SK-N-SH (cell line): ENCODE measurements at regions not wholly inside any gene's neighbourhood (a gene's known extent, or its start where the extent isn't known, plus 50 kb on each side); places are given as distances from the start of the nearest gene placed in this dataset.

ENCODE experiments used
- CTCF ChIA-PET: fragments of 300-600, 350-600 bp; formaldehyde crosslinking; extraction: SDS; loops from one replicate; lab custom pipeline; 2021; lab: Yijun Ruan, JAX
- POLR2A ChIA-PET: fragments of 350-600 bp; sonication (Branson Sonifier 250); formaldehyde crosslinking; extraction: SDS; loops from one replicate; lab custom pipeline; 2020; ENCODE audit warnings: antibody characterized with exemption, inconsistent platforms; lab: Yijun Ruan, JAX
- DNase-seq: peaks from one replicate; pipeline ENCODE4 v3.0.0; 2012
- H2AFZ ChIP-seq: fragments of 200-600 bp; sonication (generic); 2 replicates; pipeline ENCODE4 v1.8.1; 2016; ENCODE audit warnings: antibody characterized with exemption, mild to moderate bottlenecking, low read depth
- H3F3A ChIP-seq: fragments of 200-600 bp; sonication (generic); replicated peaks from 2 replicates; pipeline ENCODE3; 2016; ENCODE audit warnings: antibody characterized with exemption, mild to moderate bottlenecking; ENCODE audit not compliant: insufficient read depth
- H3K27ac ChIP-seq, 2 experiments: fragments of 200-500 bp in 1 of 2; fragments of 200-600 bp in 1 of 2; sonication (Bioruptor generic) in 1 of 2; sonication (generic), shearing (Covaris generic) in 1 of 2; 2 replicates each; pipeline versions ENCODE4 v1.5.1 to v1.6.1; 2014 to 2016; ENCODE audit warnings: low read depth in 2 of 2, inconsistent platforms in 1 of 2, low read length in 1 of 2, mild to moderate bottlenecking in 1 of 2, mixed read lengths in 1 of 2
- H3K27me3 ChIP-seq: fragments of 200-600 bp; sonication (generic), shearing (Covaris generic); 2 replicates; pipeline ENCODE4 v1.6.1; 2016; ENCODE audit warnings: mixed run types; ENCODE audit not compliant: insufficient read depth
- H3K36me3 ChIP-seq, 2 experiments: fragments of 200-500 bp in 1 of 2; fragments of 200-600 bp in 1 of 2; sonication (Bioruptor generic) in 1 of 2; sonication (generic) in 1 of 2; replicated peaks in 1 of 2; 2 replicates each; pipeline versions ENCODE3 to v1.5.1; 2014 to 2016; ENCODE audit warnings: low read length in 1 of 2, mild to moderate bottlenecking in 1 of 2; ENCODE audit not compliant: insufficient read depth in 2 of 2, control insufficient read depth in 1 of 2
- H3K4me1 ChIP-seq, 2 experiments: fragments of 200-500 bp in 1 of 2; fragments of 200-600 bp in 1 of 2; sonication (Bioruptor generic) in 1 of 2; sonication (generic), shearing (Covaris generic) in 1 of 2; 2 replicates each; pipeline versions ENCODE4 v1.5.1 to v1.6.1; 2014 to 2016; ENCODE audit warnings: low read depth in 1 of 2, low read length in 1 of 2, mixed run types in 1 of 2; ENCODE audit not compliant: insufficient read depth in 2 of 2, control insufficient read depth in 1 of 2
- H3K4me2 ChIP-seq: fragments of 200-600 bp; sonication (generic), shearing (Covaris generic); 2 replicates; pipeline ENCODE4 v1.6.1; 2017; ENCODE audit warnings: mixed run types
- H3K4me3 ChIP-seq, 2 experiments: fragments of 200-500 bp in 1 of 2; fragments of 200-600 bp in 1 of 2; sonication (Bioruptor generic) in 1 of 2; sonication (generic), shearing (Covaris generic) in 1 of 2; 2 replicates each; pipeline versions ENCODE4 v1.5.1 to v1.8.1; 2014 to 2016; ENCODE audit warnings: low read depth in 2 of 2, inconsistent platforms in 1 of 2, low read length in 1 of 2, mild to moderate bottlenecking in 1 of 2, mixed read lengths in 1 of 2, moderate library complexity in 1 of 2
- H3K79me2 ChIP-seq: fragments of 200-600 bp; sonication (generic); 2 replicates; pipeline ENCODE4 v1.8.1; 2017; ENCODE audit warnings: mild to moderate bottlenecking; ENCODE audit not compliant: insufficient read depth
- H3K9ac ChIP-seq: fragments of 200-600 bp; sonication (generic); 2 replicates; pipeline ENCODE4 v1.6.1; 2017; ENCODE audit warnings: mixed run types
- H3K9me2 ChIP-seq: fragments of 200-600 bp; sonication (generic); 2 replicates; pipeline ENCODE4 v1.6.1; 2017; ENCODE audit warnings: mixed run types
- H3K9me3 ChIP-seq: fragments of 200-600 bp; sonication (generic); 2 replicates; pipeline ENCODE4 v1.6.1; 2017; ENCODE audit warnings: mixed run types, mild to moderate bottlenecking, moderate library complexity
- H4K20me1 ChIP-seq: fragments of 200-600 bp; sonication (generic); 2 replicates; pipeline ENCODE4 v1.6.1; 2017; ENCODE audit warnings: mild to moderate bottlenecking, mixed run types; ENCODE audit not compliant: insufficient read depth
- CTCF ChIP-seq: fragments of 200-600 bp; sonication (generic); IDR thresholded peaks from 2 replicates; pipeline ENCODE4 v1.6.1; 2017; ENCODE audit warnings: antibody characterized with exemption, mild to moderate bottlenecking, moderate library complexity
- ELF1 ChIP-seq: IDR thresholded peaks from 2 replicates; pipeline ENCODE4 v1.4.0; 2012
- EP300 ChIP-seq, 2 experiments: IDR thresholded peaks; 2 replicates each; pipeline versions ENCODE4 v1.4.0 to v1.6.1; 2012; ENCODE audit warnings: borderline replicate concordance in 1 of 2, low read depth in 1 of 2, low read length in 1 of 2
- FOSL2 ChIP-seq: IDR thresholded peaks from 2 replicates; pipeline ENCODE4 v1.4.0; 2012; ENCODE audit warnings: low read depth, mild to moderate bottlenecking, moderate library complexity, borderline replicate concordance
- FOXJ3 ChIP-seq: sonication (generic); formaldehyde crosslinking; IDR thresholded peaks from 2 replicates; pipeline ENCODE4 v1.5.1; 2020; ENCODE audit warnings: mild to moderate bottlenecking, missing genetic modification reagents
- FOXM1 ChIP-seq: IDR thresholded peaks from 2 replicates; pipeline ENCODE4 v1.4.0; 2012; ENCODE audit warnings: low read depth, mild to moderate bottlenecking
- GABPA ChIP-seq: IDR thresholded peaks from 2 replicates; pipeline ENCODE4 v1.4.0; 2012; ENCODE audit warnings: low read depth, mild to moderate bottlenecking
- JUND ChIP-seq: IDR thresholded peaks from 2 replicates; pipeline ENCODE4 v1.4.0; 2012
- MEF2A ChIP-seq: IDR thresholded peaks from 2 replicates; pipeline ENCODE4 v1.4.0; 2012; ENCODE audit warnings: low read depth, borderline replicate concordance
- MXI1 ChIP-seq: IDR thresholded peaks from 2 replicates; pipeline ENCODE4 v1.6.1; 2012; ENCODE audit warnings: mild to moderate bottlenecking, low read depth, low read length, improper control_type of control experiment
- NRF1 ChIP-seq: IDR thresholded peaks from 2 replicates; pipeline ENCODE4 v1.6.1; 2012; ENCODE audit warnings: low read depth, mild to moderate bottlenecking, low read length
- PBX3 ChIP-seq: IDR thresholded peaks from 2 replicates; pipeline ENCODE4; 2012
- POLR2AphosphoS5 ChIP-seq: IDR thresholded peaks from 2 replicates; pipeline ENCODE4 v1.6.1; 2012; ENCODE audit warnings: low read depth, low read length
- REST ChIP-seq: IDR thresholded peaks from 2 replicates; pipeline ENCODE4 v1.6.1; 2012; ENCODE audit warnings: mild to moderate bottlenecking, low read depth, low read length, moderate library complexity
- RFX5 ChIP-seq: IDR thresholded peaks from 2 replicates; pipeline ENCODE4 v1.6.1; 2012; ENCODE audit warnings: mild to moderate bottlenecking, improper control_type of control experiment, low read length
- SMC3 ChIP-seq: IDR thresholded peaks from 2 replicates; pipeline ENCODE4 v1.6.1; 2012; ENCODE audit warnings: low read depth, low read length, improper control_type of control experiment
- TAF1 ChIP-seq: IDR thresholded peaks from 2 replicates; pipeline ENCODE4 v1.6.1; 2012; ENCODE audit warnings: low read depth, mild to moderate bottlenecking, low read length, moderate library complexity, borderline replicate concordance
- TEAD4 ChIP-seq: IDR thresholded peaks from 2 replicates; pipeline ENCODE4 v1.4.0; 2012; ENCODE audit warnings: mild to moderate bottlenecking, borderline replicate concordance; ENCODE audit not compliant: insufficient read depth
- USF2 ChIP-seq: fragments of 150-350 bp; IDR thresholded peaks from 2 replicates; pipeline ENCODE4 v1.6.1; 2017; ENCODE audit warnings: antibody characterized with exemption, low read length, low read depth, borderline replicate concordance
- YY1 ChIP-seq: IDR thresholded peaks from 2 replicates; pipeline ENCODE4 v1.4.0; 2012; ENCODE audit warnings: low read depth, mild to moderate bottlenecking
- WGBS: methylation state at CpG from one replicate; pipeline ENCODE4 v1.1.6; 2017; ENCODE audit warnings: low lambda C conversion rate; 5-methylcytosine and 5-hydroxymethylcytosine counted together

- Histone ChIP-seq H3K36me3 (no peaks in the 10 kb centered on the region), H3K4me3 (no peak overlapping the region), H3K79me2 (no peaks in the 10 kb centered on the region), H4K20me1 (no peaks in the 10 kb centered on the region), H3K27ac (no peak overlapping the region), H3K9me2 (no peaks in the 10 kb centered on the region), H3F3A (no peaks in the 10 kb centered on the region), H3K9ac (no peak overlapping the region), H3K4me2 (no peak overlapping the region), H2AFZ (no peak overlapping the region), H3K9me3 (no peaks in the 10 kb centered on the region), H3K27me3 (no peaks in the 10 kb centered on the region), H3K4me1 (no peaks in the 10 kb centered on the region)
- DNase-seq = no peak
- POLR2A ChIA-PET = no interaction called here
- TF ChIP-seq REST = no peak
- TF ChIP-seq JUND = no peak
- TF ChIP-seq EP300 (IDR thresholded peaks at IDR 0.05; ENCODE audit: borderline replicate concordance in 1 of 2, low read depth in 1 of 2, low read length in 1 of 2) = no peak
- no peak for TF ChIP-seq RFX5
- TF ChIP-seq USF2 = no peak
- no peak for TF ChIP-seq TEAD4
- no peak for TF ChIP-seq ELF1
- TF ChIP-seq YY1 = no peak
- TF ChIP-seq SMC3 = no peak
- TF ChIP-seq POLR2AphosphoS5 = no peak
- no peak for TF ChIP-seq PBX3
- no peak for TF ChIP-seq TAF1
- TF ChIP-seq FOXJ3 (CRISPR knock-in tag) = no peak
- no peak for TF ChIP-seq GABPA
- no peak for TF ChIP-seq MXI1
- no peak for TF ChIP-seq FOXM1
- TF ChIP-seq FOSL2 = no peak
- no peak for TF ChIP-seq CTCF
- no peak for TF ChIP-seq NRF1
- no peak for TF ChIP-seq MEF2A
- 23% methylated on average over 2 of the region's 2 CpGs for WGBS
- CTCF ChIA-PET = no interaction called here
These were observed 186.7 kb upstream of the SLC24A2 start for GRCh38 chr9:19975499-19975898.
